ENCODE measurements at regions not wholly inside any gene's neighbourhood (a gene's known extent, or its start where the extent isn't known, plus 50 kb on each side); places are given as distances from the start of the nearest gene placed in this dataset.
"Not testable (repeated sequence)": the region's sequence is repeated elsewhere in the genome, so short reads cannot be mapped to it uniquely, and the experiment has no call there.

DNA sequence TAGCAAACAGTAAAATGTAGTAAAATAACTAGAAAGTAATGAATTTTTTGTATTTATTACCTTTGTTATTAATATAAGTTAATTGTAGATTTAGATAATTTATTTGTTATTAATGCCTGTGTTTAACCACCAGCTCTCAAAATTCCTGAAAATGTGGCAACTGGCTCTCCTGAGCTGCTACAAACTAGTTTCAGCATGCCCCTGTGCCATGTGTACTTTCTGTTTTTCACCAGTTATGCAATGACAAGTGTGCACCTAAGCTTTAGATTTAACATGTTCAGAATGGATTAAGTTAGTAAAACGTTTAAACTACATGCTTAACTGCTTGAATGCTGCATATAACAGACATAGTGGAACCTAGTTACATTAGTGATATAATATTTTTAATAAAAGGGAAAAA is 88.1 kb downstream of the POSTN start:
- DNase-seq = no peak

DNA sequence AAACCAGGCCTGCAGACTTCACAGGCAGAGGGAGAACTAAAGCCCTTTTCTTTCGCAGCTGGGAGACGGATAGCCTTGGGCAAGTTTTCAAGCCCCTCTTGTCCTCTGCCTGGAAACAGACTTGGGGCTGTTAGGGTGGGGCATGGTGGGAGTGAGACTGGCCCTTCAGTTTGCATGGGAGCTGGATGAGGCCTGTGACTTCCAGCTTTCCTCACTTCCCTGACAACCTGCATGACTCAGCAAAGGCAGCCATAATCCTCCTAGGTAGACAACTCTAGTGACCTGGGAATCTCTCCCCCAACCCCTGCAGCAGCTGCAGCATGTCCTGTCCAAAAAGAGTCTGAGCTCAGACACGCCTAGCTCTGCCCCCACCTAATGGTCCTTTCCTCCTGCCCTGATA is 93.0 kb downstream of the POSTN start:
- no peak for DNase-seq

DNA sequence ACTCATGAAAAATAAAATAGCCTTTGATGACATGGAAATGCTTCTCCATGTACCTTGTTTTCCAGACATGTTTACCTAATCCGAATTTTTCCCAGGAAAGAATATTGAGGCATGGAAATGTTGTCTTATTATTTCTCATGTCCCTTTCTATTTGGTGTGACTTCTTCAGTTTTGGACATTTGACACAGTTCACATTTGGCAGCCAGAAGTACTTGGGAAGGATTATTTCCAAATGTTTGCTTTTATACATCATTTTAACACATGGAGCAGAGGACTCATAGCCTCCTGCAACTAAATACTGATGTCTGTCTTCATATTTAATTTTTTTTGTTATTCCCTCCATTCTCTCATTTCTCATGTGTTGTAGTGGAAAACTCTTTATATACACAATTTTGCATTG is 94.3 kb downstream of the POSTN start:
- no peak for DNase-seq

DNA sequence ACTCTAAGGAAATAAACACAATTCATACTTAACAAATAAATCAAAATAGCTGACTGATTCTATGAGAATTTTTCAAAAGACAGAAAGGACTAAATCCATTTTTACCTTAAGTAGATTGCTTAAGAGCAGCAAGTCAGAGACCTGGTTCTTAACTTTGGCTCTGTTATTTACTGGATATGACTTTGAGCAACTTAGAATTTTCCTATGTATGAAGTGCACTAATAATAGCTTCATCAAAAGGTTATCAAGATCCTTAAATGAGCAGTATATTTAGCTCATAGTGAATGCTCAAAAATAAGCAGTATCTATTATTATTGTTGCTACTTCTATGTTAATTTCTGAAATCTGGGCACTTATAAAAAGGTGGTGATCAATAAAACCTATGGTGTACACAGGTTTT is 95.3 kb downstream of the POSTN start:
- no peak for DNase-seq

DNA sequence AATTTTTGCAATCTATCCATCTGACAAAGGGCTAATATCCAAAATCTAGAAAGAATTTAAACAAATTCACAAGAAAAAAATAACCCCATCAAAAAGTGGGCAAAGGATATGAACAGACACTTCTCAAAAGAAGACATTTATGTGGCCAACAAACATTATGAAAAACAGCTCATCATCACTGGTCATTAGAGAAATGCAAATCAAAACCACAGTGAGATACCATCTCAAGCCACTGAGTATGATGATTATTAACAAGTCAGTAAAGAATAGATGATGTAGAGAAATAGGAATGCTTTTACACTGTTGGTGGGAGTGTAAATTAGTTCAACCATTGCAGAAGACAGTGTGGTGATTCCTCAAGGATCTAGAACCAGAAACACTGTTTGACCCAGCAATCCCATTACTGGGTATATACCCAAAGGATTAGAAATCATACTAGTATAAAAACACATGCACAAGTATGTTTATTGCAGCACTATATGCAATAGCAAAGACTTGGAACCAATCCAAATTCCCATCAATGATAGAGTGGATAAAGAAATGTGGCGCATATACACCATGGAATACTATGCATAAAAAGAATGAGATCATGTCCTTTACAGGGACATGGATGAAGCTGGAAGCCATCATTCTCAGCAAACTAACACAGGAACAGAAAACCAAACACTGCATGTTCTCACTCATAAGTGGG is 96.1 kb downstream of the POSTN start:
- not testable (repeated sequence) for DNase-seq

DNA sequence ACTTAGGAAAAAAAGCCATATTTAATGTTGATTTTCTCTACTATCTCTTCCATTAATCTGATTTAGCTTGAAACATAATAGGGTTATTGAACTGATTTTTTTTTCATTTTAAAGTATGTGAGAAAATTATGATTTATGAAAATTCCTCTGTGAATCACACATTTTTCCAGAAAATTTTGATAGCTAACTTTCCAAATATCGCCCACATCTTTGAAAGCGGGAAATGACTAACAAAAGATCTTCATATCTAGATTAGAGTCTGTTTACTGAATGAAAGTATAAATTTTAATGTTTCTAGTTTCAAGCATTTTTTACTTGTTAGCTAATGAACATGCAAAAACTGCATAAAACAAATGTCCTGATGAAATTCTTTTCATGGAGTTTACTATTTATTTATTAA is 97.4 kb downstream of the POSTN start:
- DNase-seq = no peak

DNA sequence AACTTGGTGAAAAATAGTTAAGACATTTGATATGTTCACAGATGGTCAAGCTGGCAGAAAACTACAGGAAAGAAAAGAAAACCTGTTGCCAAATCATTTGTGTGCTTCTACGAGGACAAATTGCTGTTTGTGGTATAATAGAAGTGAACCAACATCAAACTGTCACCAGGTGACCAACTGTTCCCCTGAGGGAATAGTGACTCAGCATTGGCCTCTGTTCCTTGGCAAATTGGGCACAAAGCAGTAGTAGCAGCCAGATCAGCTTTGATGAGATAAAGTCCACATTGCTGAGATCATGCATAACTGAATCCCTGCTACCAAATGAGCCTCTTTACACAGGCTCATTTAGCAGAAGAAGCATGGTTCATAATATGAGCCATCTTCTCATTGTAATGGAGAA is 103.5 kb downstream of the POSTN start:
- DNase-seq = no peak

DNA sequence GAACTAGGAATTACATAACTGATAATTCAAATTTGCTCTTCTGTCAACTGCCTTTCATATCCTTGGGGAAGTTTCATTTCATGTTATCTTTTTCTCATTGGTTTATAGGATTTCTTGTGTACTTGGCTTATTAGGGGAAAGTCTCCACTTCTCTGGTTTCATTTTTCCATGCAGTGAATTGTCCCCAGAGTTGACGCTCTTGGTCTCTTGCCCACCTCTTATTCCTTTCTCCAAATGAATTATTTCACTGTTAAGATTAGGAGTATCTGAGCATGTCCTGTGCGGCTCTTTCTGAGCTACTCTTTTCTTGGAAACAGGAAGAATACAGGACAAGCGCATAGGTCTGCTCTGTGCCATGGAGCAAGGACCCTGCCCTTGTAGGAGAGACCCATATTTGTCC is 104.8 kb downstream of the POSTN start:
- DNase-seq = no peak

DNA sequence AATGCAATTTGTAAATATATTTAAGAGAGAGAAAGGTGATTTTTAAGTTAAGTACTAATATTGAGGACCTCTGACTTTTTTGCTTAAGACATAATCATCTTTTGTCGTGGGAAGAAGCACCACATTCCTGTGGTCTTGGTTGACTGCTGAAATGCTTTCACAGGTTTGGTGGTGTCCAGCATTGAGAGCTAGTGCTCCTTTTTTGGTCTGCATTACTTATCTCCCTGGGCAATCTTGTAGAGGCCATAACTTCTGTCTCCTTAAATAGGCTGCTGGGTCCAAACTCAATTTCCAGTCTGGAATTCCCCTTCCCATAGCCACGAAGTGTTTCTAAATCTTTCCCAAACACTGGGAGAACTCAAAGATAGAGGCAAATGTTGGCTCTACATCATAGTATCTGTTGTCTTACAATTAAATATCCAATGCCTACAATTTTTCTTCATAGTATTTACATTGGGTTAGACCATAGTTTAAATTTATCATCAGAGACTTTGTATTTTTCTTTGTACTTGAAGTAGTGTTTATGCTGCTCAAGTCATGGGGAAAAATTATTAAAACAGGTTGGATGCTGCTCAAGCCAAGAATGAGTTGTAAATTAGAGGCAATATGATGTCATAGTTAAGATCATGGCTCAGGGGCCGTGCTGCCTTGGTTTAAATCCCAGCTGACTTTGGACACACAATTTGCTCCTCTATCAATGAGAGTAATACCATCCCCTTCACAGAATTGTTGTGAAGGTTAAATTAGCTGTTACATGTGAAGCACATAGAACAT is 105.6 kb downstream of the POSTN start:
- no peak for DNase-seq

DNA sequence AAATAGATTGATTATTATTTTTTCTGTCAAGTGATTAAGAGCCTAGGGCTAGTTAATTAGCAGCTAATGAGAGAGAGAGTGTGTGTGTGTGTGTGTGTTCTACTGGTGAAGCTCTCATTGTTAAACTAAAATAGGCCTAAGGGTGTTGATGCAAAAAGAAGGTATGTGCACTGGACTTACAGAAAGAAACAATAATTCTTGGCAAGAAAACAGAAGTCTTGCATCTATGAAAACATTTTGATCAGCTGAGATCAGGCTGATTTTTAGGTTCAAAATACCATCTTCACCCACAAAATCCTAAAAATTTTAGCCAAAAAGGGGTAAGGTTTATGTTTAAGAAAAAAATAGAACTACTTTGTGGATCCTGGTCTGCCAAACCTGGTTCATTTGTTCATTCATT is 106.5 kb downstream of the POSTN start:
- no peak for DNase-seq

DNA sequence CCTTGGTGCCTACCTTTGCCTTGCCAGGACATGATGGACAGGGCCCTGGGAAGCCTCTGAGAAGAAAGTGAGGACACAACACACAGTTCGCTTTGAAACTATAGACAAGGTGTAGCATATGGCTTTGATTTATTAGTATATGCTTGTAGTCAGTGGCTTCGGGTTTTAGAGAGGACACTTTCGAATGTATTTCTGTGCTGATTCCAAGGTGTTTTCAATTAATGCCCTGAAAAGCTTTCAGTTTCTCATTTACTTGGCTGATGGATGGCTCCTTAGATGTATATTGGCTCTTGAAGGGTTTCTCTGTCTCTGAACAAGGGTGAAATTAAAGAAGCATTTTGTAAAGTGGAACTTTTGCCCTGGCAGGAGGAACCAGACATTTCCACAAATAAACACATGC is 106.9 kb downstream of the POSTN start:
- DNase-seq = no peak

DNA sequence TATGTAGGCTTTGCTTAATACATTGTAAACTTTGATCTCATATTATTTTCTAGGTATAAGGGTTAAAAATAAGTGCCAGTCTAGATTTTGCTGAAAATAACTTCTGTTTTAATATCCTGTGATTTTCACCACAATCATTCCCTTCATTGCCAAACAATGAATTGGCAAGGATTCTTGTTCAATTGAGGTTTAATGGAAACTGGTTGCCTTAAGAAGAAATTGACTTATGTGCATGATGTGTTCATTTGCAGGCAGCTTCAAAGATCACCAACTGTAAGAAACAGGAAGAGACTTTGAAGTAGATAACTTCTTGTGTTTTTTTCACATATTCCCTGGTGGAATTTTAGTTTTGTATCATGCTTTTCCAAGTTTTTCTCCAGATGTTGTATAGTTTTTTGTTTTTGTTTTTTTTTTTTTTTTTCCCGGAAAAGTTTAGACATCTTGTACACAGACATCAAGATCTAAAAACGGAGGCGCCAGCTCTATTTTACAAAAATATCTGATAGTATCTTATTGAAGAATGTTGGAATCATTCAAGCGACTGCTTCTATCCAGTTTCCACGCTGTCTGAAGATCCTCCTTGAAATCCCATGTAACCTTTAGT is 108.3 kb downstream of the POSTN start:
- no peak for DNase-seq

DNA sequence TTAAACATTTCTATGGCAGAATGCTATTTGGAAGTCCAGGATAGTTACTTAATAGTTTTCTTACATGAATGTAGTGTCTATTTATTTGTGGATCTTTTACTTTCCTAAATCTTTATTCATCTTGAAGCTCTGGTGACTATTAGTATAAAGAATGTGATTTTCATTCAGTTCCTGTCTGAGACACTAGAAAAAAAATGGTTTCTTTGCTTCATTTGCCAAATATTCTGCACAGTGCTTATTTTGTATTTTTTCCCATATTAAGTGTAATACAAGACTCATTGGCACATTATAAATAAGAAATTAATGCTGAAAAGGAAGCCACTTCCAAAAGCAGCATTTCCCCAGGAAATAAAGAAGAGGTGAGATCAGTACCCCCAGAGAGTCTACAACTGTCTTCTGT is 109.8 kb downstream of the POSTN start:
- no peak for DNase-seq

DNA sequence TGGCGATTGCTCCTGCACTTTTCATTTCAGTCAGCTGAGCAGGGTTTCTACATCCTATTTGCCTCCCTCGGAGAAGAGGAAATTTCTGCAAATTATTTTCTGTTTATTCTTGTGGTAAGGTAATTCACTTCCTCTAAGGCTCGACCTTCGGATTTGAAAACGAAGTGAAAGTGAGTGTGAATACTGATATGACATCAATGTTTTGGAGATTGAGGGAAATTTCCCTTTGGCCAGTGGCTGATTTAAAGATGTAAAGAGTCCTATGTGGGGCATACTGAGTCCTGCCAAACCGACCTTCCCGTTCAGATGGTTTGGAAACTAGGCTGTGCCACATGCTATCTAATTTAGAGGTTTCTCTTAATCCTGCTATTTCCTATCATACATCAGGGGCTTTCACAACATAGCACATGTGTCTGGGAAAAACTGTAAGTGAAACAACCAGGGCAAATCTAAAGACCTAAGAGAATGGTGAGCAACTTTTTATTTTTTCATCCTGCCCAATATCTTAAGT is 112.3 kb downstream of the POSTN start:
- DNase-seq = no peak

DNA sequence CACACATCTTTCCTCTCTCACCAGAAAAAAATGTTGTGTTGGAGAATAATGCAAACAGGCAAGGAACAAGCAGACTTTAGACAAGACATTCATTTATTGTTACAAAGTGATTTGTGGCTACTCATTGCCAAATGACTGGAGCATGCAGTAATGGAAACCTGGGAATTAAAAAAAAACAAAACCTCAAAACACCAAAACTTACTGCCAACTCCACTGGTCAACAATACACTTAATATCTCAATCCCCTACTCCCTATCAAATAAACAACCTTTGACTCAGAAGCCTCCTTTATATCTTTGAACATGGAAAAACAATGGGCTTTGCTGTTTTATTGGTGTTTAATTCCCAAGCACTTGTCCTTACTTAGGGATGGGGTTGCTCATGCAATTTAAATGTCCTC is 112.8 kb downstream of the POSTN start:
- DNase-seq = no peak

DNA sequence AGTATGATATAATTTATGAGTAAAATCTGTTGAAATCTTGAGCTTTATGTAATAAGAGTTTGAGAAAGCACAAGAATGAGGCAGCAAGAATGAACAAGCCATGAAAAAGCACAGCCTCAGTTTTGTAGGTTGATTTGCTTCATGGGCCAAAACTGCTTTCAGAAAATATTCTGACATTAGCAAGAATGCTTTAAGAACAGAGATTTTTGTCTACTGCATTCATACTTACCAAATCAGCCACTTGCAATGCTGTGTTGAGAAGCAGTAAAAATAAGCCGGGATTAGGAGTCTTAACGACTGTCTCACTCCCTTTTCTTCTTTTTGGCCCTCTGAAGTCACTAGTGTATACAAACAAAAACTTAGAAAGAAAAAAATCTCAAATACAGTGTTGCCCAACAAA is 114.5 kb downstream of the POSTN start:
- no peak for DNase-seq

DNA sequence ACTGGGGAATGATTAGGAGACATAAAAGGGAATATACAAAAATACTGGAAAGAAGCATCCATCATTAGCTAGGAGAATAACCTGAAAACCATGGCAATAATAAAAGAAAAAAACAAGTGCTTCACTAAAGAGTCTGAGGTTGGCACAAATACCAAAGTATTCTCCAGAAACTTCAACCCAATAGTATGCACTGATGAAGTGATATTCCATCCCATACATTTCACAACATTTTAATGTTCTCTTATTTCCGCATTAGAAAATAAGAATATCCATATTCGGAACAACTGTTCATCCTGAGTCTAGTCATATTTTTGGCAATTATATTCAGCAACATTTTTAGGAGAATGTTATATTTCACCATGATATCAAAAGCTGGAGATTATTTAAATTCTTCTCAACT is 116.2 kb downstream of the POSTN start:
- DNase-seq = no peak

DNA sequence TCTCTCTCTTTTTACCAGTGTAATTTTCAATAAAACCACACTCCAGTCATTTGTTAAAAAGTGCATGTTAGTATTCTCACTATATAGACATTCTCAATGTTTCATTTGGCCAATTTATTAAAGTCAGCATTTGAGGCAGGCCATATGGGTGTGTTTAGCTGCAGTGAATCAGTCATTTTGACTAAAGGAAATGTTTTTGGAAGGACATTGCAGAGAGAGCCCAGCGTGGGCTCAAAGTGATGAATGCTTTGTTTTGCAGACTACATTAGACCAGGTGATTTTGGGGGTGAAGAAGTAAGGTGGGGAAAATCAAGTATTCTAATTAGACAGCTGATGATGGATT is 116.7 kb downstream of the POSTN start:
- DNase-seq = no peak

DNA sequence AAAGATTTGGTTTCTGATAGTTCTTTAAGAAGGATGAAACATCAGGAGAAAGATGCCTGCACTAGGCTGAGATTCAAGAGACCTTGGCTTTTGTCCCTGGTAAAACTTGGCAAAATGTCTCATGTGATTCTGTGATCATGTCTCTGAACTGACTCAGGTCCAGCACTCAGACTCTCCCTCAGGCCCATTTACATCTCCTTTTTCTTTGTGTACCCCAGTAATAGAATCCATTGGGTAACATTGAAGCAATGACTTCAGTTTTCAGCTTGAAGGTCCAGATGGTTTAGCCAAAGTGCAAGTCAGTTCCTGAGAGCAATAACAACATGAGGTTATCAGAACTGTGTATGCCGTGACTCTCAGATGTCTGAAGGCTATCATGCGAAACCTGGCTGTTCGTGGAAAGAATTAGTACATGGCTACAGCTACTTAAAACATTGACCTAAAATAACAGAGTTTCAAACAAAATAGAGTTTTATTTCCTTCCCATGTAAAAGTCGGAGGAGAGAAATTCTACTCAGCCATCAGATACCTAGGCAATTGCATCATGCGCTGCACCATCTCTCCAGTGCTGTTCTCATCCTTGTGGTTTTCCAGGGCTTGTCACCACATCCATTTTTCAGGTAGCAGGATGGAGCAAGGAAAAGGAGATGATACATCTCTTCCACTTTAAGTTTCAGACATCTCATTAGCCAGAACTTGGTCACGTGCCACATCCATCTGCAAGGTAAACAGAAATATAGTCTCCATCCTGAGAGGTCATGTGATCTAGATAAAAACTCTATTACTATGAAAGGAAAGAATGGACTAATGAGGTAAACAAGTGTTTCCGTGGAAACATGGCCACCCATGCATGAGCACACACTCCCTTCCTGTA is 117.3 kb downstream of the POSTN start:
- no peak for DNase-seq

DNA sequence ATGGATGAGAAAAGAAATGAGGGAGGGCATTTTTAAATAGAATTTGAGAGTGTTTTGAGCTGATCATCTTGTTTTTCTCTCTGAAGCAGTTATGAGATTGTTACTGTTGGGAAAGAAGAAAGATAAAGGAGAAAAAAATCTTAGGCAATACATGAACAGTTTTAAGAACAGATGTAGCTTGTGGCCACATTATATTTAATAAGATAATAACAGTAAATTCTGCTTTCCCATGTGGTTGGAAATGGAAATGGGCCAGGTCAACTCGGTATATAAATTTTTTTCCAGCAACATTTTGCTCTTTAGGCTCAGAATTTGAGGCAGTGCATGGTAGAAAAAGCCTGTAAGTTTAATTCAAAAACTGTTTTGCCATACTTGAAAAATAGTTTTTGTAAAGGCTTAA is 118.7 kb downstream of the POSTN start:
- no peak for DNase-seq

DNA sequence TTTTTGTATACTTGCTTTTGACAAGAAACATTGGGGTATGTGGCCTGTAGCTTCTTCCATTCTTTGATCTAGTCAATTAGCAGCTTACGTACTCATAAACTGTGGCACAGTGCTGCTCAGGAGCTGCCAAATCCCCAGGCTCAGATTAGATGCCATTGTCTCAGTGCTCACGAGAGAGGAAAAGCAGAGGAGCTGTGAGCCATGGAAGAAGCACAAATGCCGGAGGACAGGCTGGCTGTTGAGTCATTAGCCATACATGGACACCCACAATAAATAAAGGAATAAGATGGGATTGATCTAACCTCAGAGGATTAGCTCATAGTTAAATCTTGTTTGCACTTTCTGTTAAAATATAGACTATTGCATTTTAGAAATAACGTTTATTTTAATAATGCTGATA is 121.7 kb downstream of the POSTN start:
- DNase-seq = no peak

DNA sequence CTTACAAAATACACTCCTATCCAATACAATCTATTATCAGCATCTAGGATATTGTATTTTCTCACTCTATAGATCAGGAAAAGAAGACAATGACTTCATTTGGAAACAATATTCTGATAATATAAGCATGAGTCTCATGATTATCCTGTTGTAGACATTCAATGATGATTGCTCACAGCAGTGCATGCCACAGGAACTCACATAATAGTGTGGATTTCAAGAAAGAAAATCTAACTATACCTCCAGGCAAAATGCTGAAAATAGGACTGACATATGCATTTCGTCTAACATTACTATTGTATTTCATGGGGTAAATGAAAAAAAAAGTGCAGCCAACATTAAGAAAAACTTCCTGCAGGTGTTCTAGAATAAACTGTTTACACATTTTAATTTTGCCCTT is 122.6 kb downstream of the POSTN start:
- no peak for DNase-seq

DNA sequence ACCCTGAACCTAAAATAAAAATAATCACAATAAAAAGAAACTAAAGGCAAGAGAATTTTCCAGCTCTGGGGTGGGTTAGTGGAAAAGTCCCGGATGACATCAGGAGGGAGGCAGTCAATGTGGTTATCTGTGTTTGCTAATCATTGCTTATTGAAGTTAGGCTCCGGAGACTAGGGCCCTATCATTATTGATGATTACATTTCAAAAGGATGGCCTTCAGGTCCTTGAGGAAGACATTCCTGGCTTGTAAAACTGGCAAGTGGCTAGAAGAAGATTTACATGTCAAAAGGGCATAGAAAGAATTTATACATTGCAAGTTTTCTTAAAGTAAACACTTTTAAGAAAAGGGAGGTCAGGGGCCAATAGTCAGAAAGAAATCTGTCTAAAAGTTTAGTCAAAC is 123.4 kb downstream of the POSTN start:
- no peak for DNase-seq

Data from C1 segment of cervical spinal cord (tissue), 14 donors.